ENCODE measurements at regions not wholly inside any gene's neighbourhood (a gene's known extent, or its start where the extent isn't known, plus 50 kb on each side); places are given as distances from the start of the nearest gene placed in this dataset.
"Not testable (repeated sequence)": the region's sequence is repeated elsewhere in the genome, so short reads cannot be mapped to it uniquely, and the experiment has no call there.

DNA sequence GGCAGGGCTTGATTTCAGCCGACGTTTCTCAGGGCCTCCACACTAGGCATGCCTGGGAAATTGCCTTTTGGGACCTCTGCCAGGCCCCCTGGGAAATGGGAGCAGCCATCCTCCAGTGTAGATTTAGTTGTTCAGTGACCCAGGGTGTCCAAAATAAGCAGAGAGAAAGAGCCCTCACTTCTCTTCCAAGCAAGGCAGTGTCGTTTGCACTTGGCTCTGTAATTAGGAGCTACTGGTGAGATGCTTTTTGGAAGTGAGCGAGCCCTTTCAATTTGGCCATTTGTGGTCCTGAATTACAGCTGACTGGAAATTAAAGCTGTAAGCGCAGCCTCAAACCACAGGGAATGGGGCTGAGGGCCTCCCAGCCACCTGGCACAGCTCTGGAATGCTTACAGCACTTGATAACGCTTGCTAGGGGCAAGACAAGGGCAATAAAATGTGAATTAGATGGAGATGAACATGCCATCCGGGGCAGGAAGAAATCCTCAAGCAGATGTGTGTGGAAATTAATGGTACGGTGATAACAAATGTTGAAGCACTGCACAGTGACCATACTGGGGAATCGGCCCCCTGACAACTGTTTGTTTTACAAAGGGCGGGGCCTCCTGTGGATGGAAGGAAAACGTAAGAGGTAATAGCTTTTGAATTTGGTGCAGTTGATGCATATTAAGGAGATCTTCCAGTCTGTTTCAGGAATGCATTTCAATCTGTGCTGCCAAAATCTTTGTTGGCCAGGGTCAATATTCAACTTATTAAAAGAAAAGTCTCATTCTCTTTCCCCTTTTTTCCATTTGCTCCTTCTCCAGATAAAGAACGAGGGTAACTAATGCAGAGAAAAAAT, 173.1 kb downstream of the UXS1 start:
- ATAC-seq (no peak), DNase-seq (no peak)
- H3K27ac Mint-ChIP-seq, result peak overlapping the region; percentile 29
- H3K4me3 Mint-ChIP-seq, result no peak overlapping the region
- no peaks in the 10 kb centered on the region for H3K27me3 Mint-ChIP-seq
- no peaks in the 10 kb centered on the region for H3K9me3 ChIP-seq (ENCODE audit: control insufficient read depth, low read length, poor library complexity, severe bottlenecking)
- peaks cover 2% of the 10 kb centered on the region for H3K36me3 Mint-ChIP-seq (ENCODE audit: low read depth)
- H3K4me1 Mint-ChIP-seq, result peaks cover 10% of the 10 kb centered on the region

GRCh38 chr2:106020032-106020431, 174.1 kb downstream of the UXS1 start:
- peaks cover 2% of the 10 kb centered on the region for H3K36me3 Mint-ChIP-seq (ENCODE audit: low read depth)
- no peaks in the 10 kb centered on the region for H3K9me3 ChIP-seq (ENCODE audit: control insufficient read depth, low read length, poor library complexity, severe bottlenecking)

GRCh38 chr2:106018141-106018540, 176.0 kb downstream of the UXS1 start:
- peaks cover 4% of the 10 kb centered on the region for H3K4me1 Mint-ChIP-seq
- H3K27me3 Mint-ChIP-seq, result no peaks in the 10 kb centered on the region
- DNase-seq (no peak), ATAC-seq (no peak)
- H3K4me3 Mint-ChIP-seq, result no peak overlapping the region
- no peak overlapping the region for H3K27ac Mint-ChIP-seq
- no peaks in the 10 kb centered on the region for H3K36me3 Mint-ChIP-seq (ENCODE audit: low read depth)
- no peaks in the 10 kb centered on the region for H3K9me3 ChIP-seq (ENCODE audit: control insufficient read depth, low read length, poor library complexity, severe bottlenecking)

More at GRCh38 chr2:106020032-106020431, 174.1 kb downstream of the UXS1 start:
- no peak overlapping the region for H3K27ac Mint-ChIP-seq
- H3K4me1 Mint-ChIP-seq, result peaks cover 10% of the 10 kb centered on the region
- no peaks in the 10 kb centered on the region for H3K27me3 Mint-ChIP-seq
- H3K4me3 Mint-ChIP-seq, result no peak overlapping the region
- ATAC-seq, result no peak
- no peak for DNase-seq

DNA sequence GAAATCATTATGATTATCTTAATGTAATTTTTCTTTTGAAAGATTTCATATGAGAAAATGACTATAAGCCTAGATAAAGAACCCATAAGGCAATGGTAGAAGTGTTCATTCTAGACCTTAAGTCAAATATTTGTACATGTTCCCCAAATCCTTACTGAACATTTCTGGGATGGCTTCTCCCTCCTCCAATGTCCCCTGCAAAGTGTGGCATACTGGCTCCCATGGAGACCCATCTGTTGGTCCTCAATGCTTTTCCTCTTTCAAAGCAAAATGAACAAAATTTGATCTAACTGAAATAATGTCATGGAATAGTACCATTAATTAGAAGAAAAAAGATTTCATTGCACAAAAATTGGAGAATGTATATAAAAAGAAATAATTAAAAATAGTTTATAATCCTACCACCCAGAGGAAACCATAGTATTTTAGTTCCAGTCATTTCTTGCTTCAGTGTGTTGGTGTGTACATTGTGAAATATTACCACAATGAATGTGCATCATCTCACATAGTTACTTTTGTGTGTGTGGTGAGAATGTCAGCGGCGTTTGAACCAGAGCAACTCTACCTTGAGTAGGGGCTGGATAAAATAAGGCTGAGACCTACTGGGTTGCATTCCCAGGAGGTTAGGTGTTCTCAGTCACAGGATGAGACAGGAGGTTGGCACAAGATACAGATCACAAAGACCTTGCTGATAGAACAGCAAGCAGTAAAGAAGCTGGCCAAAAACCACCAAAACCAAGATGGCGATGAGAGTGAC, 181.3 kb downstream of the UXS1 start:
- no peak for ATAC-seq
- no peak for DNase-seq
- Mint-ChIP-seq H3K4me3 (no peak overlapping the region), H3K4me1 (no peaks in the 10 kb centered on the region), H3K27me3 (no peaks in the 10 kb centered on the region), H3K36me3 (ENCODE audit: low read depth) (no peaks in the 10 kb centered on the region), H3K27ac (no peak overlapping the region)
- no peaks in the 10 kb centered on the region for H3K9me3 ChIP-seq (ENCODE audit: control insufficient read depth, low read length, poor library complexity, severe bottlenecking)

DNA sequence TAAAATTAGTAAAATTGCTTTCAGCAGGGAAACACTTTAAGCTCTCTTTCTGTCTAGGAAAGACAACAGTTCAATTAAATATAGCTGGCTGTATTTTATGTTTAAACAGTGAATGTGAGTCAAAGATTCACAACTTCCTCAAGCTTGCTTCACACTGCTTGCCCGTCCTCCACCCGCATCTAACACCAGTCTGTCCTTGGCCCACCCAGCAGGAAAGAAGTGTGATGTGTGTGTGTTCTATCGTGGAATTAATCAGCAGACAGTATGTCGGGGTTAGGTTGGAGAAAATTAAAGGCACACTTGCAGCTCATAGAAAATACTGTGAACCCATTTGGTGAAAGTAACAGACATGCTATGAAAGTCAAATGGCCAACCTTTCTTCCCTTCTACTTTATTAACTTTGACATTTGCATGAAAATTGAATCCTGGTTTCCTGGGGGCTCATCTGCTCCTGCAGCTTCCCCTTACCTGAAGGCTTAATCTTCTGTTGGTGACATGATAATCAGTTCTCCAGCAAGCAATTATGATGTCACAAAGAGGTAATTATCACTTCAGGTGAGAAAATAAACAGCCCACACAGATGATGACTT, 182.0 kb downstream of the UXS1 start:
- H3K4me3 Mint-ChIP-seq, result no peak overlapping the region
- DNase-seq, result no peak
- no peaks in the 10 kb centered on the region for H3K27me3 Mint-ChIP-seq
- H3K27ac Mint-ChIP-seq, result no peak overlapping the region
- H3K4me1 Mint-ChIP-seq, result no peaks in the 10 kb centered on the region
- ATAC-seq, result no peak
- no peaks in the 10 kb centered on the region for H3K36me3 Mint-ChIP-seq (ENCODE audit: low read depth)
- no peaks in the 10 kb centered on the region for H3K9me3 ChIP-seq (ENCODE audit: control insufficient read depth, low read length, poor library complexity, severe bottlenecking)

DNA sequence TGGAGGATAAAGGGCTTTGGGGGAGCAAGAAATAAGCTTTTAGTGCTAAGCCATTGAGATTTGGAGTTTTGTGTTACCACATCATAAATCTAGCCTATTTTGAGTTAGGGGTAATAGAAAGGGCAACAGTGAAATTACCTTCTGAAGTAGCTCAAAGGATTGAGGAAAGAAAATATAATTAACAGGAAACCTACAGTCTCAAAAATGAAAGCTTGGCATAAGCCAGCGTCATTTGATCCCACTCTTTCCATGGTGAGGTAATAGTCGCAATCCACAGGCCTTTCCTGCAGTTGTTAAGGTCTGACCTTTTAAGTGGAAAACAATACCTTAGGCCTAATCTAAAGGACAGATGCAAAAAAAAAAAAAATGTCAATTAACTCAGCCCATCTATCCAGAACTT, 182.7 kb downstream of the UXS1 start:
- ATAC-seq (no peak), DNase-seq (no peak)
- Mint-ChIP-seq H3K4me3 (no peak overlapping the region), H3K36me3 (ENCODE audit: low read depth) (no peaks in the 10 kb centered on the region), H3K27ac (no peak overlapping the region), H3K4me1 (no peaks in the 10 kb centered on the region), H3K27me3 (no peaks in the 10 kb centered on the region)
- H3K9me3 ChIP-seq (ENCODE audit: control insufficient read depth, low read length, poor library complexity, severe bottlenecking), result no peaks in the 10 kb centered on the region

DNA sequence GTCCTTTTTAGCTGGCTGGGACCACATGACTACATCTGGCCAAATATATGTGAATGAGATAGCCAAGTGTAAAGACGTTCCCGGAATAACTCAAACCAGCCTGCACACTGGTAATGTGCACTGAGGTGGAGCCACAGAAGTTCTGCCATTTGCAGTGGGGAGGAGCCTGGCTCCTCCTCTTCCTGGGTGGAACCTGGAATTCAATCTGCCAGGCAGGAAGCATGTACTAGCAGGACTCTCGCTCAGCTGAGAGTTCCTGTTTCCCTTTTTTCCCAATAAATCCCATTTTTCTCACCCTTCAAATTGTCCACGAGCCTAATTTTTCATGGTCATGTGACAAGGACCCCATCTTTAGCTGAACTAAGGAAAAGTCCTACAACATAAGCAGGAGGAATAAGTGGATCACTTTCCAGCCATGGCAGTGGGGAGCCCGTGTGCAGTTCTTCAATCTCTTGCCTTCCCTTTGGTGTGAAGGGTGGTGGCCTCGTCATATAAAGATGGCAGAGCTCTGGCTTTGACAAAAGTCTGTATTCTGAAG, 183.2 kb downstream of the UXS1 start:
- Mint-ChIP-seq H3K4me1 (no peaks in the 10 kb centered on the region), H3K36me3 (ENCODE audit: low read depth) (no peaks in the 10 kb centered on the region), H3K27me3 (no peaks in the 10 kb centered on the region), H3K27ac (no peak overlapping the region), H3K4me3 (no peak overlapping the region)
- no peak for DNase-seq
- no peak for ATAC-seq
- peaks cover 5% of the 10 kb centered on the region for H3K9me3 ChIP-seq (ENCODE audit: control insufficient read depth, low read length, poor library complexity, severe bottlenecking)

DNA sequence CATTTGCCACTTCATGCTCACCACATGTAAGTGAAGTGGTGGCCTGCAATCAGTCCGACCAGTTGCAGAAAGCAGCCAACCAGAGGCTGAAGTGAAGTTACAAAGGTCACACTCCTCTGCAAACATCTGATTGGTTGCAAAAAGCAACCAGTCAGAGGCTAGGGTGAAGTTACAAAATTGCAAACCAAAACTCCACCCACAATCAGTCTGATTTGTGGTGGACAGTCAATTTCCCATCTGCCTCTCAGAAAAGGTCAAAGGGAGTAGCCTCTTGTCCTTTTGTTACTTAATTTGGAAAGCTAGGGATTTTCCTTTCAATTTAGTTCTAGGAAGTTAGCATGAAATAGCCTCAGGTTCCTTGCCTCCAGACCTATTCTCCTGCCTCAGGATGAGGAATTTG, 185.0 kb downstream of the UXS1 start:
- H3K27me3 Mint-ChIP-seq, result no peaks in the 10 kb centered on the region
- ATAC-seq, result no peak
- H3K4me1 Mint-ChIP-seq, result no peaks in the 10 kb centered on the region

DNA sequence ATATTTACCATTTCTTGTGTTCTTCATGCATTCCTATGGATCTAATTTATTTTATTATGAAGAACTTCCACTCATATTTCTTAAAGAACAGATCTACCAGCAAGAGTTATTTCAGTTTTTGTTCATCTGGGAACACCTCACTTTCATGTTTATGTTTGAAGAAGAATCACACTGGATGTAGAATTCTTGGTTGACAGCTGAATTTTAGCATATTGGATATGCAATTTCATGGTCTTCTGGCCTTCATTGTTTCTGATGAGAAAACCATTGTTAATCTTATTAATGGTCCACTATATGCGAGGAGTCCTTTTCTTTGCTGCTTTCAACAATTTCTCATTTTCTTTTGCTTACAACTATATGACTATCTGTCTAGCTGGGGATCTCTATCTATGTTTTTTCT, 189.2 kb downstream of the UXS1 start:
- DNase-seq (no peak), ATAC-seq (no peak)
- Mint-ChIP-seq H3K4me1 (peaks cover 2% of the 10 kb centered on the region), H3K36me3 (ENCODE audit: low read depth) (peaks cover 6% of the 10 kb centered on the region), H3K27me3 (no peaks in the 10 kb centered on the region), H3K27ac (no peak overlapping the region), H3K4me3 (no peak overlapping the region)
- H3K9me3 ChIP-seq (ENCODE audit: control insufficient read depth, low read length, poor library complexity, severe bottlenecking), result peaks cover 9% of the 10 kb centered on the region

More for the DNA sequence above, 185.0 kb downstream of the UXS1 start:
- no peak overlapping the region for H3K27ac Mint-ChIP-seq
- H3K36me3 Mint-ChIP-seq (ENCODE audit: low read depth), result peaks cover 4% of the 10 kb centered on the region
- no peak for DNase-seq
- H3K4me3 Mint-ChIP-seq, result no peak overlapping the region
- H3K9me3 ChIP-seq (ENCODE audit: control insufficient read depth, low read length, poor library complexity, severe bottlenecking), result peaks cover 9% of the 10 kb centered on the region

GRCh38 chr2:105999211-105999989, 194.7 kb downstream of the UXS1 start:
- Mint-ChIP-seq H3K27ac (no peak overlapping the region), H3K4me1 (peaks cover 2% of the 10 kb centered on the region), H3K27me3 (no peaks in the 10 kb centered on the region), H3K36me3 (ENCODE audit: low read depth) (peaks cover 2% of the 10 kb centered on the region), H3K4me3 (no peak overlapping the region)
- peaks cover 6% of the 10 kb centered on the region for H3K9me3 ChIP-seq (ENCODE audit: control insufficient read depth, low read length, poor library complexity, severe bottlenecking)
- ATAC-seq, result no peak
- no peak for DNase-seq

DNA sequence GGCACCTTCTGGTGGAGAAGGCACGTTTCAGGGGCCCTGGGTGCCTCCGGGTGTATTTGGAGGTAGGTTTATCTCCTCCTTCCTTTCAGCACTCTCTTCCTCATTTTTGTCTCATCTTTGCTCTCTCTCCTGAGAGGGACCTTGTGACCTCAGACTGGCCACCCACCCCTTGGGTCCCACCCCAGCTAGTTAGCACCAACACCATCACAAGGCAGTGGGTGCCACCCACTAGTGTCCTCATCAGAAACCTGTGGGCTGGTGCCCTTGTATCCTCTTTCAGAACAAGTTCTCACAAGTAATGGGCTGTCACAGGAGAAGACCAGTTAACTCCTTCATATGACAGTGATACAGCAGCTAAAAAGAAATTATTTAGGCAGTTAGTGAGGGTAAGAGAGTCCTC, 196.4 kb downstream of the UXS1 start:
- H3K9me3 ChIP-seq (ENCODE audit: control insufficient read depth, low read length, poor library complexity, severe bottlenecking), result peaks cover 10% of the 10 kb centered on the region
- no peak for ATAC-seq
- peaks cover 4% of the 10 kb centered on the region for H3K36me3 Mint-ChIP-seq (ENCODE audit: low read depth)
- peaks cover 2% of the 10 kb centered on the region for H3K4me1 Mint-ChIP-seq
- H3K27ac Mint-ChIP-seq, result no peak overlapping the region
- no peak for DNase-seq
- H3K27me3 Mint-ChIP-seq, result no peaks in the 10 kb centered on the region
- no peak overlapping the region for H3K4me3 Mint-ChIP-seq

DNA sequence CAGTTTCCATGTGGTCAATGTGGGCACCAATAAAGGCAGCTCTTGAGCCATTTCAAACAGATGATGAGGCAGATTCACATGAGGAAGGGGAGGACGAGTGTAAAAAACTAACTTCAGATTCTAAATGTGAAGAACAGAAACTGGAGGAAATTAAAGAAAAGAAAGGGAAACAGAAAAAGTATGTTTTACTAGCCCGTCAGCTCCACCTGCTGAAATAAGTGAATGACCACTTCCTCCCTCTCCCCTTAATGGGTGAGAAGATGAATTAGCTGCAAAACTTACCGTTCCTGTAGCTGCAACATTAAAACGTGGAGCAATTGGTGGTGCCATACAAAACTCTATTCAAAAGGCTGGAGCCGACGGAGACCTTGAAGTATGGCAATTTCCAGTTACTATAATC, 203.5 kb downstream of the UXS1 start:
- H3K9me3 ChIP-seq (ENCODE audit: control insufficient read depth, low read length, poor library complexity, severe bottlenecking), result peaks cover 10% of the 10 kb centered on the region

GRCh38 chr2:105989803-105990202, 204.3 kb downstream of the UXS1 start:
- not testable (repeated sequence) for ATAC-seq; H3K9me3 ChIP-seq (ENCODE audit: control insufficient read depth, low read length, poor library complexity, severe bottlenecking); H3K27ac Mint-ChIP-seq; H3K27me3 Mint-ChIP-seq; H3K36me3 Mint-ChIP-seq (ENCODE audit: low read depth); DNase-seq; H3K4me3 Mint-ChIP-seq
- H3K4me1 Mint-ChIP-seq, result peaks cover 11% of the 10 kb centered on the region

More for the DNA sequence above, 203.5 kb downstream of the UXS1 start:
- Mint-ChIP-seq H3K36me3 (ENCODE audit: low read depth) (peaks cover 2% of the 10 kb centered on the region), H3K4me3 (no peak overlapping the region), H3K27ac (no peak overlapping the region), H3K4me1 (peaks cover 11% of the 10 kb centered on the region), H3K27me3 (no peaks in the 10 kb centered on the region)
- no peak for ATAC-seq
- no peak for DNase-seq
